Cardiac muscle cell (in vitro differentiated cells and primary cell): ENCODE measurements at regions not wholly inside any gene's neighbourhood (a gene's known extent, or its start where the extent isn't known, plus 50 kb on each side); places are given as distances from the start of the nearest gene placed in this dataset.

Source experiments
- DNase-seq, 2 donors: peaks; one replicate each; pipeline versions ENCODE4 v3.0.0 to v3.0.0-alpha.2; 2010 to 2017; ENCODE audit warnings: low read depth in 1 of 2, low spot score in 1 of 2
- H3K27ac ChIP-seq: fragments of 200-600 bp; sonication (generic); 2 replicates; pipeline ENCODE4 v1.5.1; 2016
- H3K27me3 ChIP-seq: fragments of 200-600 bp; sonication (generic); 2 replicates; pipeline ENCODE4 v1.6.0; 2016; ENCODE audit warnings: control low read depth
- H3K36me3 ChIP-seq: fragments of 200-600 bp; sonication (generic); 2 replicates; pipeline ENCODE4 v1.5.1; 2016; ENCODE audit warnings: control low read depth
- H3K4me1 ChIP-seq: fragments of 200-600 bp; sonication (generic); 2 replicates; pipeline ENCODE4 v1.8.1; 2017; ENCODE audit warnings: low read depth, mild to moderate bottlenecking, mixed run types
- H3K4me3 ChIP-seq: fragments of 200-600 bp; sonication (generic); 2 replicates; pipeline ENCODE4 v1.5.1; 2016; ENCODE audit warnings: mild to moderate bottlenecking
- H3K9me3 ChIP-seq: fragments of 200-600 bp; sonication (generic); 2 replicates; pipeline ENCODE4 v1.5.1; 2017; ENCODE audit warnings: low read depth, mild to moderate bottlenecking, control low read depth
- CTCF ChIP-seq: IDR thresholded peaks from 2 replicates; pipeline ENCODE4 v1.5.1; 2012; ENCODE audit warnings: low read depth, mild to moderate bottlenecking, low read length

GRCh38 chr20:56943946-56944945 lies 315.1 kb downstream of the TFAP2C start:
- no peaks in the 10 kb centered on the region for H3K36me3 ChIP-seq
- DNase-seq = no peak
- H3K4me1 ChIP-seq = no peaks in the 10 kb centered on the region
- TF ChIP-seq CTCF = no peak
- H3K27ac ChIP-seq = no peak overlapping the region
- no peaks in the 10 kb centered on the region for H3K9me3 ChIP-seq
- no peak overlapping the region for H3K4me3 ChIP-seq
- peaks cover 17% of the 10 kb centered on the region for H3K27me3 ChIP-seq

- DNase-seq = peak in 1 of 2 donors; percentile 3
- no peak overlapping the region for H3K27ac ChIP-seq
Measured at GRCh38 chr20:56945057-56945456, 316.0 kb downstream of the TFAP2C start.

GRCh38 chr20:56945901-56946300 lies 316.8 kb downstream of the TFAP2C start:
- no peak for TF ChIP-seq CTCF
- Histone ChIP-seq H3K36me3 (no peaks in the 10 kb centered on the region), H3K4me1 (no peaks in the 10 kb centered on the region), H3K9me3 (no peaks in the 10 kb centered on the region), H3K4me3 (no peak overlapping the region), H3K27me3 (peaks cover 17% of the 10 kb centered on the region), H3K27ac (no peak overlapping the region)
- DNase-seq = no peak

More at GRCh38 chr20:56945057-56945456, 316.0 kb downstream of the TFAP2C start:
- TF ChIP-seq CTCF = no peak
- Histone ChIP-seq H3K4me1 (no peaks in the 10 kb centered on the region), H3K36me3 (no peaks in the 10 kb centered on the region), H3K9me3 (no peaks in the 10 kb centered on the region), H3K27me3 (peaks cover 17% of the 10 kb centered on the region), H3K4me3 (no peak overlapping the region)

- no peak overlapping the region for H3K27ac ChIP-seq
- H3K27me3 ChIP-seq = peaks cover 30% of the 10 kb centered on the region
- no peak for TF ChIP-seq CTCF
- no peaks in the 10 kb centered on the region for H3K9me3 ChIP-seq
- H3K4me3 ChIP-seq = no peak overlapping the region
- H3K4me1 ChIP-seq = no peaks in the 10 kb centered on the region
- H3K36me3 ChIP-seq = no peaks in the 10 kb centered on the region
- DNase-seq = no peak
Measured at GRCh38 chr20:56949318-56949717, 317.1 kb downstream of the BMP7 start.

- H3K4me3 ChIP-seq = no peak overlapping the region
- no peak for DNase-seq
- H3K27ac ChIP-seq = no peak overlapping the region
- no peaks in the 10 kb centered on the region for H3K9me3 ChIP-seq
- TF ChIP-seq CTCF = no peak
- H3K4me1 ChIP-seq = no peaks in the 10 kb centered on the region
- H3K36me3 ChIP-seq = no peaks in the 10 kb centered on the region
- H3K27me3 ChIP-seq = peaks cover 15% of the 10 kb centered on the region
Measured at GRCh38 chr20:56952258-56953047, 314.0 kb downstream of the BMP7 start.
